Keratinocyte (primary cell): ENCODE measurements at regions not wholly inside any gene's neighbourhood (a gene's known extent, or its start where the extent isn't known, plus 50 kb on each side); places are given as distances from the start of the nearest gene placed in this dataset.

Experiments used
- EZH2 ChIP-seq: IDR thresholded peaks from one replicate; pipeline ENCODE4 v1.6.1; 2012; ENCODE audit warnings: inconsistent platforms, mild to moderate bottlenecking, low read length, moderate library complexity
- TF ChIP-seq, protein P1 (sequence below), 3 experiments: IDR thresholded peaks in 1 of 3; conservative IDR thresholded peaks in 1 of 3; optimal IDR thresholded peaks in 1 of 3; 2 replicates in 2 of 3; 3 replicates in 1 of 3; pipeline versions ENCODE3 to v1.5.1; 2011; ENCODE audit warnings: low read length in 3 of 3, mild to moderate bottlenecking in 3 of 3, moderate library complexity in 2 of 3, control low read depth in 1 of 3, inconsistent platforms in 1 of 3; ENCODE audit not compliant: insufficient read depth in 2 of 3; ENCODE audit errors: extremely low read depth in 1 of 3

GRCh38 chr7:19871102-19871501 lies 97.7 kb upstream of the TMEM196 start:
- TF ChIP-seq, protein P1, sequence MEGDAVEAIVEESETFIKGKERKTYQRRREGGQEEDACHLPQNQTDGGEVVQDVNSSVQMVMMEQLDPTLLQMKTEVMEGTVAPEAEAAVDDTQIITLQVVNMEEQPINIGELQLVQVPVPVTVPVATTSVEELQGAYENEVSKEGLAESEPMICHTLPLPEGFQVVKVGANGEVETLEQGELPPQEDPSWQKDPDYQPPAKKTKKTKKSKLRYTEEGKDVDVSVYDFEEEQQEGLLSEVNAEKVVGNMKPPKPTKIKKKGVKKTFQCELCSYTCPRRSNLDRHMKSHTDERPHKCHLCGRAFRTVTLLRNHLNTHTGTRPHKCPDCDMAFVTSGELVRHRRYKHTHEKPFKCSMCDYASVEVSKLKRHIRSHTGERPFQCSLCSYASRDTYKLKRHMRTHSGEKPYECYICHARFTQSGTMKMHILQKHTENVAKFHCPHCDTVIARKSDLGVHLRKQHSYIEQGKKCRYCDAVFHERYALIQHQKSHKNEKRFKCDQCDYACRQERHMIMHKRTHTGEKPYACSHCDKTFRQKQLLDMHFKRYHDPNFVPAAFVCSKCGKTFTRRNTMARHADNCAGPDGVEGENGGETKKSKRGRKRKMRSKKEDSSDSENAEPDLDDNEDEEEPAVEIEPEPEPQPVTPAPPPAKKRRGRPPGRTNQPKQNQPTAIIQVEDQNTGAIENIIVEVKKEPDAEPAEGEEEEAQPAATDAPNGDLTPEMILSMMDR (optimal IDR thresholded peaks at IDR 0.05 in 1 of 3, IDR thresholded peaks at IDR 0.05 in 1 of 3, conservative IDR thresholded peaks at IDR 0.05 in 1 of 3; ENCODE audit: extremely low read depth in 1 of 3, insufficient read depth in 2 of 3, low read length in 3 of 3) = no peak
- TF ChIP-seq EZH2 = no peak
